ENCODE measurements at regions not wholly inside any gene's neighbourhood (a gene's known extent, or its start where the extent isn't known, plus 50 kb on each side); places are given as distances from the start of the nearest gene placed in this dataset.

DNA sequence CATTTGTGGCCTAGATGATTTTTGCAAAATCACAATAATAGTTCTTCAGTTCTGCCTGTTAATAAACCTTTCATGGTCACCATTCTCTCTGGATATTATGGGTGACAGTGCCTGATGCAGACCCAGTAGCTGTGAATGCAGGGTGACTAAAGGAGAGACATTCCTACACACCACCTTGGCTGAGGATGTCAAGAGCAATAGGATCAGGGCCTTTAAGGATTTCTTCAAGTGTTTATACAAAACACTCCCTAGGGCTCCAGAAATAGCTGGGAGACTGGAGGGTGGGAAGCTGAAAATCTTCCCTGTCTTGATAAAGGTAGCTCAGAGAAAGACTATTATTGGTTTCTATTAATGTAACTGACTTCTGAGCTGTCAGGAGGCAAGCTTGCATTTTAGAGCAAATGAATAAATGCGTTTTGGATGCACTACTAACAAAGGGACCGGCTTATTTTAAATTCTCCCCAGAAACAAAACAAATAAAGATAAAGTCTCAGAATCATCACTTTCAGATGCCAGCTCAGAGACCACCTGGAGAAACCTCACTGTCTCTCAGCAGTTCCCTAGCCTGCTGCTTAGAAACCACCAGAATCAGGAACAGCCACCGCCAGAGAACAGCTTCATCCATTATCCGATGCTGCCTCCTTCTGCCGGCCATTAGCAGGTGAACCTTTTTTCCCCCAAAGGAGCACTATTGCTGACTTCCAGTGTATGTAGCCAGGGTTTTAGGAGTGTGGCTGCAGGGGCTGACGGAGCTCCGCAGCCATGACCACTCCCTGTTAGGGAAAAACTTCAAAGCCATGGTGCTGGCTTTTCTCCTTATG lies 171.4 kb upstream of the DYNLRB2 start:
- no peak overlapping the region for H3K27ac ChIP-seq (ENCODE audit: low read depth, low read length)
- peaks cover 5% of the 10 kb centered on the region for H3K4me1 ChIP-seq (ENCODE audit: control insufficient read depth, insufficient read depth, low read length)
- peak; percentile 84 for DNase-seq
- TF ChIP-seq, protein P1, sequence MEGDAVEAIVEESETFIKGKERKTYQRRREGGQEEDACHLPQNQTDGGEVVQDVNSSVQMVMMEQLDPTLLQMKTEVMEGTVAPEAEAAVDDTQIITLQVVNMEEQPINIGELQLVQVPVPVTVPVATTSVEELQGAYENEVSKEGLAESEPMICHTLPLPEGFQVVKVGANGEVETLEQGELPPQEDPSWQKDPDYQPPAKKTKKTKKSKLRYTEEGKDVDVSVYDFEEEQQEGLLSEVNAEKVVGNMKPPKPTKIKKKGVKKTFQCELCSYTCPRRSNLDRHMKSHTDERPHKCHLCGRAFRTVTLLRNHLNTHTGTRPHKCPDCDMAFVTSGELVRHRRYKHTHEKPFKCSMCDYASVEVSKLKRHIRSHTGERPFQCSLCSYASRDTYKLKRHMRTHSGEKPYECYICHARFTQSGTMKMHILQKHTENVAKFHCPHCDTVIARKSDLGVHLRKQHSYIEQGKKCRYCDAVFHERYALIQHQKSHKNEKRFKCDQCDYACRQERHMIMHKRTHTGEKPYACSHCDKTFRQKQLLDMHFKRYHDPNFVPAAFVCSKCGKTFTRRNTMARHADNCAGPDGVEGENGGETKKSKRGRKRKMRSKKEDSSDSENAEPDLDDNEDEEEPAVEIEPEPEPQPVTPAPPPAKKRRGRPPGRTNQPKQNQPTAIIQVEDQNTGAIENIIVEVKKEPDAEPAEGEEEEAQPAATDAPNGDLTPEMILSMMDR (conservative IDR thresholded peaks at IDR 0.05), result peak; percentile 85
- no peak overlapping the region for H3K4me3 ChIP-seq (ENCODE audit: low read length)
- Mint-ChIP-seq H3K9me3 (peaks cover 16% of the 10 kb centered on the region), H3K4me1 (peaks cover 10% of the 10 kb centered on the region), H3K36me3 (ENCODE audit: low read depth) (no peaks in the 10 kb centered on the region), H3K27me3 (ENCODE audit: insufficient read depth) (peaks cover 58% of the 10 kb centered on the region), H3K4me3 (no peak overlapping the region), H3K27ac (no peak overlapping the region)
- peaks cover 65% of the 10 kb centered on the region for H3K27me3 ChIP-seq (ENCODE audit: control insufficient read depth, insufficient read depth, low read length, poor library complexity, severe bottlenecking)
- H3K9ac ChIP-seq (ENCODE audit: extremely low read depth, low read length, poor library complexity, severe bottlenecking), result no peak overlapping the region
- H3K9me3 ChIP-seq (ENCODE audit: control insufficient read depth, low read length), result peaks cover 25% of the 10 kb centered on the region
- 44 to 47% methylated on average over 3 to 7 of the region's 7 CpGs for WGBS, 2 experiments (ENCODE audit: insufficient coverage in 1 of 2, insufficient read length in 1 of 2)
- H3K36me3 ChIP-seq (ENCODE audit: control insufficient read depth, insufficient read depth, low read length), result no peaks in the 10 kb centered on the region

DNA sequence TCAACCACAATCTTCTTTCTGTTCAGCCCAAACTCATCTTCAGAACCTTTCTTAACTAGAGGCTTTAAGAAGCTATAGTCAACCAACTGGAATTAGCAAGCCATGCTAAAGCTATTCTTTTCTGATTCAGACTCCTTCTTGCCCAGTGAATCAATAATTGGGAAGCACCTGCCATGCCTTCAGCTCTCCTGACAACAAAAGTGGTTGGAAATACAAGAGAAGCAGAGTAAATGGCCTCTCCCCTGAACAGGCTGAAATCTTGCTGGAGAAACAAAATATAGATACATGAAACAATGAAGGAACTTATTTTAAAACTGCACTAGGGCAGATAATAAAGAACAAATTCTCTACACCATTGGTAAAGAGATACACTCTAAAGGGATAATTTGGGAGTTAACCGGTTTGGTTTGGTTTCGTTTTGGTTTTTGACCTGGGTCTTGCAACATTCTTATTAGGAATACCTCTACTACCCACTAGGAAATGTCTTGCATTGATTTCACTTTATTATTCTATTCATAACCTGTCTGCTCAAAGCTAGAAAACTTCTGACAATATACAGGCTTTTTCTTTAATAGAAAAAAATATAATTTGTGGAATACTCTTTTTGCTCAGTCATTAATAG lies 173.6 kb upstream of the DYNLRB2 start:
- TF ChIP-seq, protein P1 (conservative IDR thresholded peaks at IDR 0.05), result no peak
- peaks cover 60% of the 10 kb centered on the region for H3K27me3 Mint-ChIP-seq (ENCODE audit: insufficient read depth)
- 100% methylated on average over 2 of the region's 2 CpGs; no CpG with 5 or more reads in 1 of the 2 experiments for WGBS, 2 experiments (ENCODE audit: insufficient coverage in 1 of 2, insufficient read length in 1 of 2)
- peaks cover 65% of the 10 kb centered on the region for H3K27me3 ChIP-seq (ENCODE audit: control insufficient read depth, insufficient read depth, low read length, poor library complexity, severe bottlenecking)
- peaks cover 2% of the 10 kb centered on the region for H3K9me3 Mint-ChIP-seq
- peaks cover 10% of the 10 kb centered on the region for H3K4me1 Mint-ChIP-seq
- H3K36me3 ChIP-seq (ENCODE audit: control insufficient read depth, insufficient read depth, low read length), result no peaks in the 10 kb centered on the region
- H3K4me3 Mint-ChIP-seq, result no peak overlapping the region
- no peak overlapping the region for H3K27ac Mint-ChIP-seq
- DNase-seq, result no peak
- H3K36me3 Mint-ChIP-seq (ENCODE audit: low read depth), result no peaks in the 10 kb centered on the region
- H3K9me3 ChIP-seq (ENCODE audit: control insufficient read depth, low read length), result peaks cover 8% of the 10 kb centered on the region
- H3K27ac ChIP-seq (ENCODE audit: low read depth, low read length), result no peak overlapping the region
- no peak overlapping the region for H3K4me3 ChIP-seq (ENCODE audit: low read length)
- H3K9ac ChIP-seq (ENCODE audit: extremely low read depth, low read length, poor library complexity, severe bottlenecking), result no peak overlapping the region
- H3K4me1 ChIP-seq (ENCODE audit: control insufficient read depth, insufficient read depth, low read length), result peaks cover 5% of the 10 kb centered on the region

DNA sequence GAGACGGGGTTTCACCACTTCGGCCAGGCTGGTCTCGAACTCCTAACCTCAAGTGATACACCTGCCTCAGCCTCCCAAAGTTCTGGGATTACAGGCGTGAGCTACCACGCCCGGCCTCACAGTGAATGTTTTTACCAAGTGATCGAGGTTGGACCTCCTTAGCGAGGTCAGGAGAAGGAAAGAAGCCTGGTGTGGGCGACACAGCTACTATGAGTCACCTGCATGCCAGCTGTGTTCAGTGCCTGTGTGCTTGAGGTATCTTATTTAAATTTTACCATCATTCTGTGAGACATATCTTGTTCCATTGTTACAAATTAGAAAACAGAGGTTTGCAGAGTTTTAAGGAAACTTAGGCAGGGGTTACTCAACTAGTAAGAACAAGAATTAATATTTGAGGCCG lies 174.8 kb upstream of the DYNLRB2 start:
- no peak overlapping the region for H3K9ac ChIP-seq (ENCODE audit: extremely low read depth, low read length, poor library complexity, severe bottlenecking)
- H3K9me3 ChIP-seq (ENCODE audit: control insufficient read depth, low read length), result no peaks in the 10 kb centered on the region
- Mint-ChIP-seq H3K27ac (no peak overlapping the region), H3K36me3 (ENCODE audit: low read depth) (no peaks in the 10 kb centered on the region), H3K27me3 (ENCODE audit: insufficient read depth) (peaks cover 57% of the 10 kb centered on the region), H3K4me1 (peaks cover 13% of the 10 kb centered on the region), H3K4me3 (no peak overlapping the region), H3K9me3 (no peaks in the 10 kb centered on the region)
- peaks cover 62% of the 10 kb centered on the region for H3K27me3 ChIP-seq (ENCODE audit: control insufficient read depth, insufficient read depth, low read length, poor library complexity, severe bottlenecking)
- H3K27ac ChIP-seq (ENCODE audit: low read depth, low read length), result no peak overlapping the region
- WGBS, 2 experiments (ENCODE audit: insufficient coverage in 1 of 2, insufficient read length in 1 of 2), result 92 to 93% methylated on average over 7 to 10 of the region's 10 CpGs
- no peak overlapping the region for H3K4me3 ChIP-seq (ENCODE audit: low read length)
- TF ChIP-seq, protein P1 (conservative IDR thresholded peaks at IDR 0.05), result no peak
- no peaks in the 10 kb centered on the region for H3K36me3 ChIP-seq (ENCODE audit: control insufficient read depth, insufficient read depth, low read length)
- DNase-seq, result no peak
- peaks cover 5% of the 10 kb centered on the region for H3K4me1 ChIP-seq (ENCODE audit: control insufficient read depth, insufficient read depth, low read length)
